ENCODE measurements at regions not wholly inside any gene's neighbourhood (a gene's known extent, or its start where the extent isn't known, plus 50 kb on each side); places are given as distances from the start of the nearest gene placed in this dataset.

- no peak overlapping the region for H3K4me3 Mint-ChIP-seq
- H3K27ac Mint-ChIP-seq: no peak overlapping the region
- H3K4me1 Mint-ChIP-seq (ENCODE audit: low read depth): no peaks in the 10 kb centered on the region
- H3K9me3 Mint-ChIP-seq: no peaks in the 10 kb centered on the region
- no peaks in the 10 kb centered on the region for H3K36me3 Mint-ChIP-seq (ENCODE audit: low read depth)
- H3K27me3 Mint-ChIP-seq (ENCODE audit: insufficient read depth): no peaks in the 10 kb centered on the region; the same call in 1 of the 2 replicates
- TF ChIP-seq CTCF (IDR thresholded peaks at IDR 0.05): no peak
- DNase-seq: no peak
Observed at GRCh38 chr21:16605597-16605996, 875.8 kb downstream of the USP25 start.

- H3K4me1 Mint-ChIP-seq (ENCODE audit: low read depth): no peaks in the 10 kb centered on the region
- no peaks in the 10 kb centered on the region; the same call in 1 of the 2 replicates for H3K27me3 Mint-ChIP-seq (ENCODE audit: insufficient read depth)
- no peaks in the 10 kb centered on the region for H3K36me3 Mint-ChIP-seq (ENCODE audit: low read depth)
- no peak overlapping the region for H3K27ac Mint-ChIP-seq
- TF ChIP-seq CTCF (IDR thresholded peaks at IDR 0.05): no peak
- no peak overlapping the region for H3K4me3 Mint-ChIP-seq
- H3K9me3 Mint-ChIP-seq: no peaks in the 10 kb centered on the region
- DNase-seq: no peak
Observed at GRCh38 chr21:16606271-16606670, 876.5 kb downstream of the USP25 start.

- Mint-ChIP-seq H3K27ac (no peak overlapping the region), H3K9me3 (no peaks in the 10 kb centered on the region), H3K4me3 (no peak overlapping the region), H3K27me3 (ENCODE audit: insufficient read depth) (no peaks in the 10 kb centered on the region; the same call in 1 of the 2 replicates), H3K36me3 (ENCODE audit: low read depth) (no peaks in the 10 kb centered on the region), H3K4me1 (ENCODE audit: low read depth) (no peaks in the 10 kb centered on the region)
- DNase-seq: peak; percentile 3
- TF ChIP-seq CTCF (IDR thresholded peaks at IDR 0.05): peak; percentile 66
Observed at GRCh38 chr21:16608209-16608830, 878.5 kb downstream of the USP25 start.

GRCh38 chr21:16619281-16619680 is 889.5 kb downstream of the USP25 start:
- Mint-ChIP-seq H3K9me3 (no peaks in the 10 kb centered on the region), H3K36me3 (ENCODE audit: low read depth) (no peaks in the 10 kb centered on the region), H3K4me1 (ENCODE audit: low read depth) (no peaks in the 10 kb centered on the region), H3K27ac (no peak overlapping the region), H3K4me3 (no peak overlapping the region), H3K27me3 (ENCODE audit: insufficient read depth) (peaks cover 2% of the 10 kb centered on the region)
- no peak for DNase-seq
- TF ChIP-seq CTCF (IDR thresholded peaks at IDR 0.05): no peak

- no peak overlapping the region for H3K4me3 Mint-ChIP-seq
- no peaks in the 10 kb centered on the region for H3K36me3 Mint-ChIP-seq (ENCODE audit: low read depth)
- H3K9me3 Mint-ChIP-seq: no peaks in the 10 kb centered on the region
- H3K27ac Mint-ChIP-seq: no peak overlapping the region
- TF ChIP-seq CTCF (IDR thresholded peaks at IDR 0.05): no peak
- peaks cover 2% of the 10 kb centered on the region for H3K27me3 Mint-ChIP-seq (ENCODE audit: insufficient read depth)
- H3K4me1 Mint-ChIP-seq (ENCODE audit: low read depth): no peaks in the 10 kb centered on the region
- DNase-seq: no peak
Observed at GRCh38 chr21:16620786-16621320, 891.1 kb downstream of the USP25 start.

Measured in HFFc6 (cell line).